Kidney (tissue), 13 donors: ENCODE measurements at regions not wholly inside any gene's neighbourhood (a gene's known extent, or its start where the extent isn't known, plus 50 kb on each side); places are given as distances from the start of the nearest gene placed in this dataset.

ENCODE experiments used
- DNase-seq, 5 donors: peaks; one replicate each; pipeline ENCODE4 v3.0.0-alpha.2; 2013 to 2020
- FAIRE-seq: peaks from 2 replicates; lab custom pipeline; 2012; peaks lifted over from hg19 to GRCh38; lab: Jason Lieb, UNC
- H3K27ac ChIP-seq, 2 donors: one replicate each; pipeline ENCODE4 v1.7.0; 2013; ENCODE audit warnings: low read depth in 2 of 2, low read length in 2 of 2, inconsistent platforms in 1 of 2
- H3K27me3 ChIP-seq: one replicate; pipeline ENCODE4 v1.7.1; 2013; ENCODE audit warnings: low read length, inconsistent platforms; ENCODE audit not compliant: control insufficient read depth, insufficient read depth
- H3K36me3 ChIP-seq, 3 donors: one replicate each; pipeline versions ENCODE4 v1.7.0 to v1.7.1; 2013; ENCODE audit warnings: low read length in 3 of 3, control low read depth in 1 of 3, inconsistent platforms in 1 of 3; ENCODE audit not compliant: insufficient read depth in 3 of 3, control insufficient read depth in 2 of 3
- H3K4me1 ChIP-seq, 3 donors: one replicate each; pipeline versions ENCODE4 v1.7.0 to v1.7.1; 2013; ENCODE audit warnings: low read length in 3 of 3, inconsistent platforms in 1 of 3, low read depth in 1 of 3; ENCODE audit not compliant: control insufficient read depth in 2 of 3, insufficient read depth in 2 of 3
- H3K4me3 ChIP-seq, 3 donors: one replicate each; pipeline versions ENCODE4 v1.7.0 to v1.8.1; 2013; ENCODE audit warnings: low read length in 3 of 3, control low read depth in 1 of 3, inconsistent platforms in 1 of 3
- H3K9ac ChIP-seq, 3 donors: one replicate each; pipeline versions ENCODE4 v1.7.0 to v1.7.1; 2013; ENCODE audit warnings: low read length in 3 of 3, control low read depth in 1 of 3, inconsistent platforms in 1 of 3
- H3K9me3 ChIP-seq, 3 donors: one replicate each; pipeline versions ENCODE4 v1.7.0 to v1.7.1; 2013; ENCODE audit warnings: low read length in 3 of 3, control low read depth in 1 of 3, inconsistent platforms in 1 of 3; ENCODE audit not compliant: control insufficient read depth in 2 of 3, insufficient read depth in 1 of 3
- CTCF ChIP-seq: IDR thresholded peaks from 3 replicates; pipeline ENCODE4 v1.5.1; 2012; ENCODE audit warnings: mild to moderate bottlenecking, moderate library complexity, borderline replicate concordance; ENCODE audit not compliant: insufficient read depth; ENCODE audit errors: extremely low read depth
- intact Hi-C: fragments of 100-400 bp; cut with DNase I; formaldehyde crosslinking; loops from one replicate; pipeline ENCODE4 v1.11.1; 2022
- donor health status: control.
- donor health status: control.
- donor health status: control.
- donor health status: control.
- donor health status: control.
- donor health status: DM: yes; HTN: yes; CAD: no.
- donor health status: Normal renal cell carcinoma (clear cell type).

DNA sequence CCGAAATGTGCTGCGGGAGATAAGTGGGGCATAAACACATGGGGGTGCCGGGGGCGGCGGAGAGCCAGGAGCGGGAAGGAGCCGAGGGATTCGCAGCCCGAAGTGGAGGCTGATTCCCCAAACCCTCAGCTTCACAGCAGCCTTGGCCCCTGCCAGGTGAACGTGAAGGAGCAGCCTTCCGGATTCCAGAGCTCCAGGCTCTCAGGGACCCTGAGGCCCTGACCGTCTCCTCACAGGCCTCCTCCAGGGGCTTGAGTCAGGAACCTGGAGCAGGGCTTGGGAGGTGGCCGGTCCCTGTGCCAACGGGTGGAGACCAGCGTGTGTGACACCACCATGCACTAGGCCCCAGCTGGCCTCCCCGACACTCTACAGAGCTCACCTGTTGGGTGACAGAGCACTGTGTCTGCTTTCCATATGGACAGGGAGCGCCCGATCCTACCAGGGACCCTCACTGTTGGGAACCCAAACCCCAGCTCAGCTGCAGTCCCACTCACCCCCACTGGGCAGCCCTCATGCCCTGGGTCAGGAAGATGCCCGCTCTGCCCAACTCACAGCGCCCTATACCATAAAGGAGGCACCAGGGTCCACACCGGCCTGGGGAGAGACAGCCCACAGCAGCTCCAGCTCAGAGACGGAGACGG, 117.6 kb upstream of the OTOS start:
- intact Hi-C loops = no loop called here
- DNase-seq = peak in 2 of 5 donors; percentile 31 to 59
- Histone ChIP-seq H3K27ac (no peak overlapping the region), H3K9ac (no peak overlapping the region), H3K27me3 (no peaks in the 10 kb centered on the region), H3K9me3 (no peaks in the 10 kb centered on the region), H3K4me1 (peaks cover 0 to 5% (median 0%) of the 10 kb centered on the region in 3 donors), H3K4me3 (no peak overlapping the region), H3K36me3 (no peaks in the 10 kb centered on the region)
- no peak for FAIRE-seq
- TF ChIP-seq CTCF = no peak

DNA sequence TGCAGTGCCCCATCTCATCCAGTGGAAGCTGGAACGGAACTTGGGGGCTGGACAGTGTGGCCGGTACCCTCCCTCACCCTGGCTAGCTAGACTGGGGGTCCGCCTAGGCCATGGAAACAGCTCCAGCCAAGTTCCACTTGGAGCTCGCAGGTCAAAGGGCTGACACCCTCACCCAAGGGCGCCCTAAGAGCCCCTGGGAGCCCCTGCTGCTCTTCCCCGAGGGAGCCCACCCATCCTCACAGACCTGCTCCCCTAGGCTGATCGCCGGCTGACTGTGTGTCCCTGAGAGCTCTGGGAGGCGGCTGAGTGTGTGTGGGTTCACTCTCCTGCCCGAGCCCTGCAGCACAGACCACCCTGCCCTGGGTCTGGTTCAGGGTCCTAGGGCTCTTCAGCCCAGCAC, 118.2 kb upstream of the OTOS start:
- Histone ChIP-seq H3K4me1 (peaks cover 0 to 5% (median 0%) of the 10 kb centered on the region in 3 donors), H3K27me3 (no peaks in the 10 kb centered on the region), H3K9me3 (no peaks in the 10 kb centered on the region), H3K4me3 (no peak overlapping the region), H3K36me3 (no peaks in the 10 kb centered on the region), H3K9ac (no peak overlapping the region), H3K27ac (no peak overlapping the region)
- intact Hi-C loops = no loop called here
- no peak for FAIRE-seq
- peak in 1 of 5 donors; percentile 75 for DNase-seq
- no peak for TF ChIP-seq CTCF

DNA sequence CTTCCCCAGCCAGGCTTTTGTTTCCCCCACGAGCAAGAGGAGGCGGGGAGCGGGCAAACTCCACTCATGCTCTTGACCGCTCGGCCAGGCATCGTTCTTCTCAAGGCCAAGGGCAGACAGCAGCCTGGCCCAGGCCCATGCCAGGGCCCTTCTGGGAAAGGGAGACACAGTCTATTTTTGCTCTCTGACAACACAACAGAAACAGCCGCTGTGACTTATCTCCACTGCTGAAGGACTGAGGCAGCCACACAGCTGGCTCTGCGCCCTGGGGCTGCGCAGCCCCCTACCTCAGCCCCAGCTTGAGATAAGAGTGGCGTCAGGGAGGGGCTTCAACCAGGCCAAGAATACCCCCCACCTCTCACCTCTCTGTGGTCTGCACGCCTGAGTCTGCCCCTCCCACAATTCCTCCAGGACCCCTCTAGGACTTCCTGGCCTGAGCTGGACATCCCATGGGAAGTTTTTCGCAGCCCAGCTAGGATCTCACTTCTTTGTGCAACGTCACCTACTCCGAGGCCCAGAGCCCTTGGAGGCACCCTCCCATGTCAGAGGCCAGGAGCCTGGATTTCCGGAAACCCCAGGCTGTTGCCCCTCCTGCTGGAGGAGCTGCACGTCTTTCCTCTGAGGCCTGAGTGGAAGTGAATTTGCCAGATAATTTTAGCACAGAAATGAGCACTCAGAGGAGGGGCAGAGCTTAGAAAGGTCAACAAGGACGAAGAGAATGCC, 118.9 kb upstream of the OTOS start:
- Histone ChIP-seq H3K27ac (no peak overlapping the region), H3K9ac (no peak overlapping the region), H3K27me3 (no peaks in the 10 kb centered on the region), H3K4me1 (peaks cover 0 to 5% (median 0%) of the 10 kb centered on the region in 3 donors), H3K36me3 (no peaks in the 10 kb centered on the region), H3K9me3 (no peaks in the 10 kb centered on the region), H3K4me3 (no peak overlapping the region)
- FAIRE-seq (no peak), DNase-seq (peak in 3 of 5 donors; percentile 32 to 87 (median 46))
- intact Hi-C loops = no loop called here
- TF ChIP-seq CTCF = no peak
